GM12873 (cell line): ENCODE measurements at regions not wholly inside any gene's neighbourhood (a gene's known extent, or its start where the extent isn't known, plus 50 kb on each side); places are given as distances from the start of the nearest gene placed in this dataset.

Experiments used
- CTCF ChIP-seq: IDR thresholded peaks from 2 replicates; pipeline ENCODE4 v1.5.1; 2012; ENCODE audit warnings: low read depth, mild to moderate bottlenecking, moderate library complexity, low read length, control low read depth; ENCODE audit not compliant: insufficient read depth; ENCODE audit errors: missing control alignments

GRCh38 chrX:110450050-110450449 is 91.4 kb downstream of the RTL9 start:
- TF ChIP-seq CTCF, result peak; percentile 79

- TF ChIP-seq CTCF, result no peak
These were observed 95.7 kb downstream of the RTL9 start for GRCh38 chrX:110454336-110454735.

GRCh38 chrX:110462957-110463356 is 104.3 kb downstream of the RTL9 start:
- TF ChIP-seq CTCF, result peak; percentile 12

GRCh38 chrX:110466790-110467189 is 108.1 kb downstream of the RTL9 start:
- TF ChIP-seq CTCF, result no peak

- TF ChIP-seq CTCF, result no peak
These were observed 113.6 kb downstream of the RTL9 start for GRCh38 chrX:110472265-110472664.

GRCh38 chrX:110477593-110478228 is 119.1 kb downstream of the RTL9 start:
- no peak for TF ChIP-seq CTCF

- no peak for TF ChIP-seq CTCF
These were observed 133.4 kb downstream of the RTL9 start for GRCh38 chrX:110491846-110492620.
